B cell (primary cell): ENCODE measurements at regions not wholly inside any gene's neighbourhood (a gene's known extent, or its start where the extent isn't known, plus 50 kb on each side); places are given as distances from the start of the nearest gene placed in this dataset.
A peak's percentile ranks its signal among the peaks of the same experiment; 100 is the strongest.

Experiments
- ATAC-seq: fragments of 200-7000 bp; cut with Tn5 transposase; one replicate; pipeline ENCODE4 v1.10.0; 2021; ENCODE audit warnings: low read depth, mild to moderate bottlenecking, moderate number of reproducible peaks, moderate library complexity
- CTCF ChIA-PET: fragments of 350-600 bp; sonication (Branson Sonifier 250); formaldehyde crosslinking; loops from one replicate; lab custom pipeline; 2021; ENCODE audit warnings: antibody characterized with exemption, inconsistent platforms; lab: Charles Lee
- POLR2A ChIA-PET: fragments of 350-600 bp; sonication (Branson Sonifier 250); formaldehyde crosslinking; loops from one replicate; lab custom pipeline; 2021; ENCODE audit warnings: antibody characterized with exemption; lab: Charles Lee
- DNase-seq: peaks from one replicate; pipeline ENCODE4 v3.0.0; 2013
- H2AFZ ChIP-seq: 2 replicates; pipeline ENCODE4 v1.6.1; 2012; ENCODE audit warnings: mild to moderate bottlenecking, low read depth, low read length; ENCODE audit not compliant: insufficient read depth, poor library complexity, severe bottlenecking
- H3K27ac ChIP-seq, 2 donors: 1 replicate in 1 of 2; 2 replicates in 1 of 2; pipeline ENCODE4 v1.5.1; 2012 to 2013; ENCODE audit warnings: low read length in 2 of 2, mild to moderate bottlenecking in 2 of 2, moderate library complexity in 1 of 2
- H3K27me3 ChIP-seq, 4 experiments: fragments of 200-600 bp in 1 of 4; sonication (generic) in 1 of 4; replicated peaks in 1 of 4; 1 replicate in 2 of 4; 2 replicates in 2 of 4; pipeline versions ENCODE4 v1.6.1 to v1.7.0; 2013 to 2016; ENCODE audit warnings: low read length in 3 of 4, mild to moderate bottlenecking in 2 of 4, mixed read lengths in 1 of 4, moderate library complexity in 1 of 4; ENCODE audit not compliant: insufficient read depth in 4 of 4, control insufficient read depth in 3 of 4; ENCODE audit errors: control extremely low read depth in 1 of 4
- H3K36me3 ChIP-seq, 2 experiments: replicated peaks in 1 of 2; 1 replicate in 1 of 2; 2 replicates in 1 of 2; pipeline versions ENCODE4 v1.6.1 to v1.7.1; 2013; ENCODE audit warnings: low read length in 1 of 2; ENCODE audit not compliant: insufficient read depth in 2 of 2, control insufficient read depth in 1 of 2; ENCODE audit errors: control extremely low read depth in 1 of 2, extremely low read depth in 1 of 2
- H3K4me1 ChIP-seq, 2 donors: fragments of 200-600 bp in 1 of 2; sonication (generic) in 1 of 2; 1 replicate in 1 of 2; 2 replicates in 1 of 2; pipeline versions ENCODE4 v1.5.1 to v1.6.1; 2013 to 2017; ENCODE audit warnings: low read length in 2 of 2; ENCODE audit not compliant: control insufficient read depth in 2 of 2, insufficient read depth in 2 of 2
- H3K4me2 ChIP-seq: replicated peaks from 2 replicates; pipeline ENCODE3; 2012; ENCODE audit warnings: mild to moderate bottlenecking, low read depth, low read length; ENCODE audit not compliant: poor library complexity, severe bottlenecking
- H3K4me3 ChIP-seq, 5 experiments: fragments of 200-600 bp in 1 of 5; sonication (generic) in 1 of 5; 1 replicate in 3 of 5; 2 replicates in 2 of 5; pipeline versions ENCODE4 v1.5.1 to v1.7.0; 2011 to 2016; ENCODE audit warnings: low read length in 4 of 5, mild to moderate bottlenecking in 4 of 5, low read depth in 2 of 5, control low read depth in 1 of 5, moderate library complexity in 1 of 5; ENCODE audit not compliant: insufficient read depth in 1 of 5; ENCODE audit errors: control extremely low read depth in 1 of 5, extremely low read depth in 1 of 5
- H3K79me2 ChIP-seq: fragments of 200-600 bp; sonication (generic); one replicate; pipeline ENCODE4 v1.6.0; 2016; ENCODE audit warnings: low read length; ENCODE audit not compliant: control insufficient read depth, insufficient read depth
- H3K9ac ChIP-seq: fragments of 200-600 bp; sonication (generic); 2 replicates; pipeline ENCODE4 v1.6.1; 2017; ENCODE audit warnings: mild to moderate bottlenecking, low read length, moderate library complexity
- H3K9me3 ChIP-seq, 3 donors: one replicate each; pipeline versions ENCODE4 v1.6.1 to v1.7.1; 2013; ENCODE audit warnings: low read length in 2 of 3; ENCODE audit not compliant: control insufficient read depth in 2 of 3, insufficient read depth in 1 of 3; ENCODE audit errors: control extremely low read depth in 1 of 3
- H4K20me1 ChIP-seq: 2 replicates; pipeline ENCODE4 v1.6.0; 2012; ENCODE audit warnings: mild to moderate bottlenecking, low read length; ENCODE audit not compliant: insufficient read depth, control insufficient read depth, poor library complexity, severe bottlenecking
- H3K27ac Mint-ChIP-seq: one replicate; pipeline ENCODE4 v1.8.0; 2021; ENCODE audit warnings: mixed read lengths
- H3K27me3 Mint-ChIP-seq: one replicate; pipeline ENCODE4 v1.8.0; 2021; ENCODE audit warnings: mixed read lengths
- H3K4me1 Mint-ChIP-seq: one replicate; pipeline ENCODE4 v1.8.0; 2021; ENCODE audit warnings: mixed read lengths
- H3K4me3 Mint-ChIP-seq: one replicate; pipeline ENCODE4 v1.8.0; 2021; ENCODE audit warnings: mixed read lengths
- H3K9me3 Mint-ChIP-seq: one replicate; pipeline ENCODE4 v1.8.0; 2022; ENCODE audit warnings: mixed read lengths; ENCODE audit not compliant: insufficient read depth
- EZH2 ChIP-seq: IDR thresholded peaks from 2 replicates; pipeline ENCODE4 v1.6.1; 2012; ENCODE audit warnings: borderline replicate concordance, low read depth, mild to moderate bottlenecking, moderate library complexity, low read length; ENCODE audit not compliant: insufficient read depth, poor library complexity, severe bottlenecking
- WGBS: methylation state at CpG from one replicate; pipeline ENCODE4 v1.1.5; 2013; ENCODE audit warnings: missing lambda C conversion rate; ENCODE audit not compliant: insufficient coverage; 5-methylcytosine and 5-hydroxymethylcytosine counted together
- intact Hi-C: fragments of 100-400 bp; cut with micrococcal nuclease; formaldehyde crosslinking; loops from one replicate; pipeline ENCODE4 v1.10.0; 2022
- TF ChIP-seq, protein P1 (sequence below): fragments of 200-600 bp; IDR thresholded peaks from one replicate; pipeline ENCODE4 v1.8.0; 2022; ENCODE audit warnings: antibody characterized with exemption, mild to moderate bottlenecking

GRCh38 chr4:66949419-66949818, 595.9 kb downstream of the CENPC start:
- Histone ChIP-seq H3K36me3 (no peaks in the 10 kb centered on the region), H3K4me3 (no peak overlapping the region), H3K79me2 (no peaks in the 10 kb centered on the region), H2AFZ (no peak overlapping the region), H3K27ac (no peak overlapping the region), H4K20me1 (no peaks in the 10 kb centered on the region), H3K4me1 (peaks cover 13 to 14% of the 10 kb centered on the region in 2 donors), H3K27me3 (no peaks in the 10 kb centered on the region), H3K9ac (no peak overlapping the region), H3K4me2 (peak overlapping the region; percentile 9), H3K9me3 (no peaks in the 10 kb centered on the region)
- intact Hi-C loops = no loop called here
- DNase-seq (peak; percentile 47), ATAC-seq (peak; percentile 31)
- no CpG with 5 or more reads among the region's 1 CpG for WGBS
- no peak for TF ChIP-seq EZH2
- Mint-ChIP-seq H3K4me3 (peak overlapping the region; percentile 10), H3K9me3 (no peaks in the 10 kb centered on the region), H3K27ac (peak overlapping the region; percentile 3), H3K27me3 (no peaks in the 10 kb centered on the region), H3K4me1 (peaks cover 22% of the 10 kb centered on the region)
- ChIA-PET POLR2A (no interaction called here), CTCF (no interaction called here)

- H3K4me3 Mint-ChIP-seq = no peak overlapping the region
- H3K4me1 Mint-ChIP-seq = peaks cover 16% of the 10 kb centered on the region
- no peaks in the 10 kb centered on the region for H4K20me1 ChIP-seq
These were observed 598.5 kb downstream of the CENPC start for GRCh38 chr4:66946761-66947160.

More at GRCh38 chr4:66946761-66947160, 598.5 kb downstream of the CENPC start:
- no peak overlapping the region for H3K4me3 ChIP-seq
- Mint-ChIP-seq H3K9me3 (no peaks in the 10 kb centered on the region), H3K27ac (no peak overlapping the region), H3K27me3 (no peaks in the 10 kb centered on the region)
- no CpG with 5 or more reads among the region's 1 CpG for WGBS
- no peaks in the 10 kb centered on the region for H3K9me3 ChIP-seq
- peaks cover 11 to 15% of the 10 kb centered on the region in 2 donors for H3K4me1 ChIP-seq
- no peak overlapping the region for H3K27ac ChIP-seq
- H2AFZ ChIP-seq = no peak overlapping the region
- H3K36me3 ChIP-seq = no peaks in the 10 kb centered on the region
- intact Hi-C loops = no loop called here
- TF ChIP-seq, protein P1, sequence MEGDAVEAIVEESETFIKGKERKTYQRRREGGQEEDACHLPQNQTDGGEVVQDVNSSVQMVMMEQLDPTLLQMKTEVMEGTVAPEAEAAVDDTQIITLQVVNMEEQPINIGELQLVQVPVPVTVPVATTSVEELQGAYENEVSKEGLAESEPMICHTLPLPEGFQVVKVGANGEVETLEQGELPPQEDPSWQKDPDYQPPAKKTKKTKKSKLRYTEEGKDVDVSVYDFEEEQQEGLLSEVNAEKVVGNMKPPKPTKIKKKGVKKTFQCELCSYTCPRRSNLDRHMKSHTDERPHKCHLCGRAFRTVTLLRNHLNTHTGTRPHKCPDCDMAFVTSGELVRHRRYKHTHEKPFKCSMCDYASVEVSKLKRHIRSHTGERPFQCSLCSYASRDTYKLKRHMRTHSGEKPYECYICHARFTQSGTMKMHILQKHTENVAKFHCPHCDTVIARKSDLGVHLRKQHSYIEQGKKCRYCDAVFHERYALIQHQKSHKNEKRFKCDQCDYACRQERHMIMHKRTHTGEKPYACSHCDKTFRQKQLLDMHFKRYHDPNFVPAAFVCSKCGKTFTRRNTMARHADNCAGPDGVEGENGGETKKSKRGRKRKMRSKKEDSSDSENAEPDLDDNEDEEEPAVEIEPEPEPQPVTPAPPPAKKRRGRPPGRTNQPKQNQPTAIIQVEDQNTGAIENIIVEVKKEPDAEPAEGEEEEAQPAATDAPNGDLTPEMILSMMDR = no peak
- no peak for TF ChIP-seq EZH2
- H3K4me2 ChIP-seq = no peak overlapping the region
- H3K79me2 ChIP-seq = no peaks in the 10 kb centered on the region
- no peak for DNase-seq
- H3K27me3 ChIP-seq = no peaks in the 10 kb centered on the region
- H3K9ac ChIP-seq = no peak overlapping the region
- POLR2A ChIA-PET = no interaction called here
- no peak for ATAC-seq
- CTCF ChIA-PET = no interaction called here
